K562 (cell line): ENCODE measurements at regions not wholly inside any gene's neighbourhood (a gene's known extent, or its start where the extent isn't known, plus 50 kb on each side); places are given as distances from the start of the nearest gene placed in this dataset.

ENCODE experiments used
- ATAC-seq: fragments of 200-7000 bp; cut with Tn5 transposase; 3 replicates; pipeline ENCODE4 v1.9.1; 2020; ENCODE audit warnings: moderate library complexity
- BruUV-seq: library from RNA; stranded (reverse); fragments of 400-500 nt; replicated peaks from 2 replicates; lab custom pipeline; 2021; lab: Mats Ljungman, UMichigan
- CTCF ChIA-PET: fragments of 300-600 bp; formaldehyde crosslinking; extraction: SDS; loops from one replicate; lab custom pipeline; 2021; ENCODE audit warnings: low intra/inter-chr PET ratio; lab: Yijun Ruan, JAX
- POLR2A ChIA-PET: fragments of 300-600, 350-650 bp; sonication (Branson Sonifier 250); formaldehyde crosslinking; extraction: SDS; loops from one replicate; lab custom pipeline; 2021; ENCODE audit warnings: antibody characterized with exemption, inconsistent platforms; lab: Yijun Ruan, JAX
- DNase-seq, 4 experiments: peaks; one replicate each; pipeline versions ENCODE4 v3.0.0 to v3.0.0-alpha.2; 2011 to 2018; ENCODE audit warnings: low spot score in 3 of 4, mixed read lengths in 3 of 4; ENCODE audit errors: extremely low read depth in 1 of 4
- FAIRE-seq: peaks from 2 replicates; lab custom pipeline; 2011; peaks lifted over from hg19 to GRCh38; lab: Jason Lieb, UNC
- H2AFZ ChIP-seq: 2 replicates; pipeline ENCODE4 v1.6.0; 2011; ENCODE audit warnings: low read depth, low read length, control low read depth, inconsistent platforms
- H3K27ac ChIP-seq: fragments of 200-600 bp; 3 replicates; pipeline ENCODE4 v1.8.0; 2011; ENCODE audit warnings: low read depth, mild to moderate bottlenecking, control low read depth, inconsistent platforms, low read length, moderate library complexity, mixed read lengths; ENCODE audit errors: extremely low read depth
- H3K27me3 ChIP-seq, 2 experiments: fragments of 300-600 bp in 1 of 2; 2 replicates in 1 of 2; 3 replicates in 1 of 2; pipeline versions ENCODE4 v1.6.0 to v1.8.0; 2011; ENCODE audit warnings: inconsistent platforms in 2 of 2, low read length in 2 of 2, mild to moderate bottlenecking in 1 of 2, mixed read lengths in 1 of 2, moderate library complexity in 1 of 2; ENCODE audit not compliant: control insufficient read depth in 2 of 2, insufficient read depth in 2 of 2
- H3K36me3 ChIP-seq: fragments of 300-600 bp; 3 replicates; pipeline ENCODE4 v1.8.0; 2011; ENCODE audit warnings: mild to moderate bottlenecking, low read length, inconsistent platforms; ENCODE audit not compliant: control insufficient read depth, insufficient read depth
- H3K4me1 ChIP-seq, 2 experiments: fragments of 200-600 bp in 1 of 2; replicated peaks in 1 of 2; 2 replicates in 1 of 2; 3 replicates in 1 of 2; pipeline versions ENCODE4 v1.5.1 to v1.8.0; 2011; ENCODE audit warnings: inconsistent platforms in 2 of 2, low read length in 2 of 2, mild to moderate bottlenecking in 1 of 2, mixed read lengths in 1 of 2, moderate library complexity in 1 of 2; ENCODE audit not compliant: control insufficient read depth in 2 of 2, insufficient read depth in 2 of 2
- H3K4me2 ChIP-seq: 2 replicates; pipeline ENCODE4 v1.6.1; 2011; ENCODE audit warnings: low read length, control low read depth, inconsistent platforms, mixed read lengths; ENCODE audit not compliant: insufficient read depth
- H3K4me3 ChIP-seq: fragments of 200-600 bp; sonication (generic), shearing (Covaris generic); 2 replicates; pipeline ENCODE4 v1.5.1; 2016; ENCODE audit warnings: control low read depth, inconsistent platforms
- H3K79me2 ChIP-seq: fragments of 200-600 bp; 3 replicates; pipeline ENCODE4 v1.8.0; 2011; ENCODE audit warnings: low read length, inconsistent platforms; ENCODE audit not compliant: control insufficient read depth, insufficient read depth
- H3K9ac ChIP-seq, 2 experiments: 2 replicates each; pipeline versions ENCODE4 v1.6.0 to v1.6.1; 2011; ENCODE audit warnings: low read depth in 2 of 2, low read length in 2 of 2, control low read depth in 1 of 2, inconsistent platforms in 1 of 2, mild to moderate bottlenecking in 1 of 2, mixed read lengths in 1 of 2; ENCODE audit not compliant: insufficient read depth in 1 of 2
- H3K9me1 ChIP-seq: one replicate; pipeline ENCODE4 v1.6.0; 2011; ENCODE audit warnings: inconsistent platforms, mild to moderate bottlenecking, low read length, moderate library complexity; ENCODE audit not compliant: control insufficient read depth, insufficient read depth
- H3K9me3 ChIP-seq: replicated peaks from 2 replicates; pipeline ENCODE4 v1.5.1; 2011; ENCODE audit warnings: low read depth, low read length, inconsistent platforms; ENCODE audit not compliant: control insufficient read depth, insufficient read depth
- H4K20me1 ChIP-seq: replicated peaks from 2 replicates; pipeline ENCODE4 v1.6.1; 2011; ENCODE audit warnings: low read length, inconsistent platforms, mixed read lengths; ENCODE audit not compliant: control insufficient read depth, insufficient read depth
- BCL6 ChIP-seq: fragments of 250-450 bp; sonication (Bioruptor Pico); IDR thresholded peaks from 2 replicates; pipeline ENCODE4 v1.4.0; 2020
- CHCHD3 ChIP-seq: fragments of 250-450 bp; sonication (Bioruptor Pico); IDR thresholded peaks from 2 replicates; pipeline ENCODE4 v2.1.2; 2022; ENCODE audit warnings: mild to moderate bottlenecking
- DNMT1 ChIP-seq: fragments of 450-650 bp; IDR thresholded peaks from 2 replicates; pipeline ENCODE4 v1.6.1; 2016; ENCODE audit warnings: antibody characterized with exemption, mild to moderate bottlenecking
- GATAD2B ChIP-seq: fragments of 450-650 bp; IDR thresholded peaks from 2 replicates; pipeline ENCODE4 v1.6.1; 2017; ENCODE audit warnings: mild to moderate bottlenecking, borderline replicate concordance
- MYBL2 ChIP-seq, 2 experiments: fragments of 450-650 bp in 1 of 2; sonication (generic) in 1 of 2; formaldehyde crosslinking in 1 of 2; IDR thresholded peaks; 2 replicates each; pipeline versions ENCODE4 v1.6.1 to v1.8.1; 2017 to 2022; ENCODE audit warnings: borderline replicate concordance in 1 of 2, inconsistent platforms in 1 of 2, low read depth in 1 of 2, mild to moderate bottlenecking in 1 of 2, missing genetic modification reagents in 1 of 2, moderate library complexity in 1 of 2
- ZNF644 ChIP-seq: fragments of 200-800 bp; sonication (Bioruptor generic); IDR thresholded peaks from 2 replicates; pipeline ENCODE4 v1.6.1; 2016; ENCODE audit warnings: low read depth, missing genetic modification characterization, missing compliant biosample characterization
- ZNF785 ChIP-seq: fragments of 250-450 bp; sonication (Bioruptor Pico); IDR thresholded peaks from 2 replicates; pipeline ENCODE4 v1.4.0; 2020; ENCODE audit warnings: mild to moderate bottlenecking
- WGBS: fragments of 100-300 bp; shearing (Covaris generic); methylation state at CpG from one replicate; pipeline ENCODE4 v1.1.6; 2016; ENCODE audit warnings: low coverage, mixed read lengths; ENCODE audit not compliant: insufficient coverage; ENCODE audit errors: missing lambda C conversion rate; 5-methylcytosine and 5-hydroxymethylcytosine counted together
- in situ Hi-C: fragments of 300-500 bp; cut with MboI; formaldehyde crosslinking; loops from 4 replicates; pipeline ENCODE4 v1.15.0; 2018; ENCODE audit warnings: inconsistent platforms, mixed read lengths
- intact Hi-C: fragments of 100-400 bp; cut with micrococcal nuclease; formaldehyde crosslinking; loops from 2 replicates; pipeline ENCODE4 v1.14.2; 2022
- TF ChIP-seq, protein P1 (sequence below): sonication (generic); formaldehyde crosslinking; IDR thresholded peaks from 2 replicates; pipeline ENCODE4 v1.8.1; 2023; ENCODE audit warnings: missing genetic modification reagents, mild to moderate bottlenecking, borderline replicate concordance
- TF ChIP-seq, protein P2 (sequence below): sonication (generic); formaldehyde crosslinking; IDR thresholded peaks from 2 replicates; pipeline ENCODE4 v1.8.0; 2023; ENCODE audit warnings: missing genetic modification reagents, mild to moderate bottlenecking, borderline replicate concordance

DNA sequence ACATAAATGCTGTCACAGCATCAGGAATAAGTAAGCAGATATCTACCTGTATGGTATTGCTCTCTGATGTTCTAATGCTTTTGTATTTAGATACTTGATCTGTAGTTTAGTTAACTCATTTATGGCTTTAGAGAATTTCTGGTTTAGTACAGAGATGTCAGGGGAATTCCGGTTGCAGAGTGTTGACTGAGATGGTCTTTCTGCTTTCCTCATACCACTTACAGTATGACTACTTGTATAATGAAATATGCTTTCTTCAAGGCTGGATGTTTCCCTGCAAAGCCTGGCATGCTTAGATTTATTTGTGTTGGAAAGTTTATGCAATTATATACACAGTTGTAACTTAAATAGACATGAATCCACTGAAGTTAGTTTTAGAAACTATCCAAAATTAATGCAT, 278.4 kb downstream of the CDH26 start:
- no TSS peak for BruUV-seq
- H2AFZ ChIP-seq = no peak overlapping the region
- CTCF ChIA-PET = no interaction called here
- no peak overlapping the region for H3K27ac ChIP-seq
- WGBS = 0% methylated on average over 1 of the region's 1 CpG
- no peaks in the 10 kb centered on the region for H3K79me2 ChIP-seq
- H3K4me2 ChIP-seq = no peak overlapping the region
- H3K9ac ChIP-seq = no peak overlapping the region
- no peak for ATAC-seq
- in situ Hi-C loops (no loop called here), intact Hi-C loops (no loop called here)
- DNase-seq = no peak
- POLR2A ChIA-PET = no interaction called here
- no peaks in the 10 kb centered on the region for H3K4me1 ChIP-seq
- H4K20me1 ChIP-seq = no peaks in the 10 kb centered on the region
- H3K4me3 ChIP-seq = no peak overlapping the region
- no peaks in the 10 kb centered on the region for H3K9me3 ChIP-seq
- no peaks in the 10 kb centered on the region for H3K36me3 ChIP-seq
- no peaks in the 10 kb centered on the region for H3K9me1 ChIP-seq
- FAIRE-seq = no peak
- H3K27me3 ChIP-seq = peaks cover 0 to 28% of the 10 kb centered on the region in 2 experiments; a peak in 3 of 5 replicates
- TF ChIP-seq BCL6 (CRISPR knock-in tag) (no peak), MYBL2 (IDR thresholded peaks at IDR 0.05; ENCODE audit: low read depth) (no peak), MYBL2 (CRISPR knock-in tag; IDR thresholded peaks at IDR 0.05; ENCODE audit: borderline replicate concordance) (no peak), ZNF644 (no peak), GATAD2B (no peak), CHCHD3 (CRISPR knock-in tag) (no peak), ZNF785 (no peak), DNMT1 (no peak)
- TF ChIP-seq, protein P1, sequence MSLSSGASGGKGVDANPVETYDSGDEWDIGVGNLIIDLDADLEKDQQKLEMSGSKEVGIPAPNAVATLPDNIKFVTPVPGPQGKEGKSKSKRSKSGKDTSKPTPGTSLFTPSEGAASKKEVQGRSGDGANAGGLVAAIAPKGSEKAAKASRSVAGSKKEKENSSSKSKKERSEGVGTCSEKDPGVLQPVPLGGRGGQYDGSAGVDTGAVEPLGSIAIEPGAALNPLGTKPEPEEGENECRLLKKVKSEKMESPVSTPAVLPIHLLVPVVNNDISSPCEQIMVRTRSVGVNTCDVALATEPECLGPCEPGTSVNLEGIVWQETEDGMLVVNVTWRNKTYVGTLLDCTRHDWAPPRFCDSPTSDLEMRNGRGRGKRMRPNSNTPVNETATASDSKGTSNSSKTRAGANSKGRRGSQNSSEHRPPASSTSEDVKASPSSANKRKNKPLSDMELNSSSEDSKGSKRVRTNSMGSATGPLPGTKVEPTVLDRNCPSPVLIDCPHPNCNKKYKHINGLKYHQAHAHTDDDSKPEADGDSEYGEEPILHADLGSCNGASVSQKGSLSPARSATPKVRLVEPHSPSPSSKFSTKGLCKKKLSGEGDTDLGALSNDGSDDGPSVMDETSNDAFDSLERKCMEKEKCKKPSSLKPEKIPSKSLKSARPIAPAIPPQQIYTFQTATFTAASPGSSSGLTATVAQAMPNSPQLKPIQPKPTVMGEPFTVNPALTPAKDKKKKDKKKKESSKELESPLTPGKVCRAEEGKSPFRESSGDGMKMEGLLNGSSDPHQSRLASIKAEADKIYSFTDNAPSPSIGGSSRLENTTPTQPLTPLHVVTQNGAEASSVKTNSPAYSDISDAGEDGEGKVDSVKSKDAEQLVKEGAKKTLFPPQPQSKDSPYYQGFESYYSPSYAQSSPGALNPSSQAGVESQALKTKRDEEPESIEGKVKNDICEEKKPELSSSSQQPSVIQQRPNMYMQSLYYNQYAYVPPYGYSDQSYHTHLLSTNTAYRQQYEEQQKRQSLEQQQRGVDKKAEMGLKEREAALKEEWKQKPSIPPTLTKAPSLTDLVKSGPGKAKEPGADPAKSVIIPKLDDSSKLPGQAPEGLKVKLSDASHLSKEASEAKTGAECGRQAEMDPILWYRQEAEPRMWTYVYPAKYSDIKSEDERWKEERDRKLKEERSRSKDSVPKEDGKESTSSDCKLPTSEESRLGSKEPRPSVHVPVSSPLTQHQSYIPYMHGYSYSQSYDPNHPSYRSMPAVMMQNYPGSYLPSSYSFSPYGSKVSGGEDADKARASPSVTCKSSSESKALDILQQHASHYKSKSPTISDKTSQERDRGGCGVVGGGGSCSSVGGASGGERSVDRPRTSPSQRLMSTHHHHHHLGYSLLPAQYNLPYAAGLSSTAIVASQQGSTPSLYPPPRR (CRISPR knock-in tag) = no peak
- TF ChIP-seq, protein P2, sequence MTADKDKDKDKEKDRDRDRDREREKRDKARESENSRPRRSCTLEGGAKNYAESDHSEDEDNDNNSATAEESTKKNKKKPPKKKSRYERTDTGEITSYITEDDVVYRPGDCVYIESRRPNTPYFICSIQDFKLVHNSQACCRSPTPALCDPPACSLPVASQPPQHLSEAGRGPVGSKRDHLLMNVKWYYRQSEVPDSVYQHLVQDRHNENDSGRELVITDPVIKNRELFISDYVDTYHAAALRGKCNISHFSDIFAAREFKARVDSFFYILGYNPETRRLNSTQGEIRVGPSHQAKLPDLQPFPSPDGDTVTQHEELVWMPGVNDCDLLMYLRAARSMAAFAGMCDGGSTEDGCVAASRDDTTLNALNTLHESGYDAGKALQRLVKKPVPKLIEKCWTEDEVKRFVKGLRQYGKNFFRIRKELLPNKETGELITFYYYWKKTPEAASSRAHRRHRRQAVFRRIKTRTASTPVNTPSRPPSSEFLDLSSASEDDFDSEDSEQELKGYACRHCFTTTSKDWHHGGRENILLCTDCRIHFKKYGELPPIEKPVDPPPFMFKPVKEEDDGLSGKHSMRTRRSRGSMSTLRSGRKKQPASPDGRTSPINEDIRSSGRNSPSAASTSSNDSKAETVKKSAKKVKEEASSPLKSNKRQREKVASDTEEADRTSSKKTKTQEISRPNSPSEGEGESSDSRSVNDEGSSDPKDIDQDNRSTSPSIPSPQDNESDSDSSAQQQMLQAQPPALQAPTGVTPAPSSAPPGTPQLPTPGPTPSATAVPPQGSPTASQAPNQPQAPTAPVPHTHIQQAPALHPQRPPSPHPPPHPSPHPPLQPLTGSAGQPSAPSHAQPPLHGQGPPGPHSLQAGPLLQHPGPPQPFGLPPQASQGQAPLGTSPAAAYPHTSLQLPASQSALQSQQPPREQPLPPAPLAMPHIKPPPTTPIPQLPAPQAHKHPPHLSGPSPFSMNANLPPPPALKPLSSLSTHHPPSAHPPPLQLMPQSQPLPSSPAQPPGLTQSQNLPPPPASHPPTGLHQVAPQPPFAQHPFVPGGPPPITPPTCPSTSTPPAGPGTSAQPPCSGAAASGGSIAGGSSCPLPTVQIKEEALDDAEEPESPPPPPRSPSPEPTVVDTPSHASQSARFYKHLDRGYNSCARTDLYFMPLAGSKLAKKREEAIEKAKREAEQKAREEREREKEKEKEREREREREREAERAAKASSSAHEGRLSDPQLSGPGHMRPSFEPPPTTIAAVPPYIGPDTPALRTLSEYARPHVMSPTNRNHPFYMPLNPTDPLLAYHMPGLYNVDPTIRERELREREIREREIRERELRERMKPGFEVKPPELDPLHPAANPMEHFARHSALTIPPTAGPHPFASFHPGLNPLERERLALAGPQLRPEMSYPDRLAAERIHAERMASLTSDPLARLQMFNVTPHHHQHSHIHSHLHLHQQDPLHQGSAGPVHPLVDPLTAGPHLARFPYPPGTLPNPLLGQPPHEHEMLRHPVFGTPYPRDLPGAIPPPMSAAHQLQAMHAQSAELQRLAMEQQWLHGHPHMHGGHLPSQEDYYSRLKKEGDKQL = no peak
